ENCODE measurements at regions not wholly inside any gene's neighbourhood (a gene's known extent, or its start where the extent isn't known, plus 50 kb on each side); places are given as distances from the start of the nearest gene placed in this dataset.

GRCh38 chr12:104852896-104853295 lies 105.2 kb downstream of the SLC41A2 start:
- Histone ChIP-seq H4K20me1 (ENCODE audit: insufficient read depth, low read length) (no peaks in the 10 kb centered on the region), H3K9me2 (replicated peaks; ENCODE audit: insufficient read depth, low read length) (no peaks in the 10 kb centered on the region), H3K4me1 (ENCODE audit: low read length) (no peaks in the 10 kb centered on the region), H3K27ac (ENCODE audit: low read length) (no peak overlapping the region), H3F3A (ENCODE audit: insufficient read depth, low read length) (no peaks in the 10 kb centered on the region), H3K9me3 (replicated peaks; ENCODE audit: insufficient read depth, low read length) (no peaks in the 10 kb centered on the region), H3K79me2 (ENCODE audit: low read length) (no peaks in the 10 kb centered on the region), H3K27me3 (replicated peaks; ENCODE audit: insufficient read depth, low read length) (no peaks in the 10 kb centered on the region), H3K4me3 (ENCODE audit: low read length) (no peak overlapping the region), H3K4me2 (ENCODE audit: low read depth, low read length) (no peak overlapping the region), H2AFZ (ENCODE audit: low read length) (no peak overlapping the region), H3K36me3 (replicated peaks; ENCODE audit: insufficient read depth, low read length) (no peaks in the 10 kb centered on the region), H3K9ac (ENCODE audit: low read length) (no peak overlapping the region)
- TF ChIP-seq EZH2 (optimal IDR thresholded peaks at IDR 0.05; ENCODE audit: low read depth, low read length) (no peak), EZH2phosphoT487 (IDR thresholded peaks at IDR 0.05; ENCODE audit: low read length) (no peak)
- TF ChIP-seq, protein P1, sequence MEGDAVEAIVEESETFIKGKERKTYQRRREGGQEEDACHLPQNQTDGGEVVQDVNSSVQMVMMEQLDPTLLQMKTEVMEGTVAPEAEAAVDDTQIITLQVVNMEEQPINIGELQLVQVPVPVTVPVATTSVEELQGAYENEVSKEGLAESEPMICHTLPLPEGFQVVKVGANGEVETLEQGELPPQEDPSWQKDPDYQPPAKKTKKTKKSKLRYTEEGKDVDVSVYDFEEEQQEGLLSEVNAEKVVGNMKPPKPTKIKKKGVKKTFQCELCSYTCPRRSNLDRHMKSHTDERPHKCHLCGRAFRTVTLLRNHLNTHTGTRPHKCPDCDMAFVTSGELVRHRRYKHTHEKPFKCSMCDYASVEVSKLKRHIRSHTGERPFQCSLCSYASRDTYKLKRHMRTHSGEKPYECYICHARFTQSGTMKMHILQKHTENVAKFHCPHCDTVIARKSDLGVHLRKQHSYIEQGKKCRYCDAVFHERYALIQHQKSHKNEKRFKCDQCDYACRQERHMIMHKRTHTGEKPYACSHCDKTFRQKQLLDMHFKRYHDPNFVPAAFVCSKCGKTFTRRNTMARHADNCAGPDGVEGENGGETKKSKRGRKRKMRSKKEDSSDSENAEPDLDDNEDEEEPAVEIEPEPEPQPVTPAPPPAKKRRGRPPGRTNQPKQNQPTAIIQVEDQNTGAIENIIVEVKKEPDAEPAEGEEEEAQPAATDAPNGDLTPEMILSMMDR (IDR thresholded peaks at IDR 0.05; ENCODE audit: low read length): no peak
- no peak for DNase-seq

DNA sequence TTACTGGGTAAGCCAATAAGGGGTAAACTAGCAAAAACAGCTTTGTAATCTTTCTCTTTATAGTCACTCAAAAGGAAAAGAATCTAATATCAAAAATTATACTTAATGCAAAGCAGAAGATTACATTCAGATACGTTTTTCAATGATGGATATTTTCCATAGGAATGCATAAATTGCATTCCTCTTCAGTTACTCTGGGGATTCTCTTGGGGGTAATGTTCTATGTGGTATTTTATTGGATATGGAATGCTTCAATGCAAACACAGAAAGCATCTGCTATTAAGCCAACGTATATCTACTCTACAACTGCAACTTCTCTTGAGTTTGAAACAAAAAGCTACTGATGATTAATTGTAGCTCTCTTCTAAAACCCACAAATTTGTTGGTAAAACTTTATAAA lies 106.0 kb downstream of the SLC41A2 start:
- TF ChIP-seq, protein P1 (IDR thresholded peaks at IDR 0.05; ENCODE audit: low read length): no peak
- TF ChIP-seq EZH2phosphoT487 (IDR thresholded peaks at IDR 0.05; ENCODE audit: low read length): no peak
- no peak for TF ChIP-seq EZH2 (optimal IDR thresholded peaks at IDR 0.05; ENCODE audit: low read depth, low read length)
- Histone ChIP-seq H3K4me3 (ENCODE audit: low read length) (no peak overlapping the region), H3F3A (ENCODE audit: insufficient read depth, low read length) (no peaks in the 10 kb centered on the region), H3K9me2 (replicated peaks; ENCODE audit: insufficient read depth, low read length) (no peaks in the 10 kb centered on the region), H4K20me1 (ENCODE audit: insufficient read depth, low read length) (no peaks in the 10 kb centered on the region), H3K9ac (ENCODE audit: low read length) (no peak overlapping the region), H3K27me3 (replicated peaks; ENCODE audit: insufficient read depth, low read length) (no peaks in the 10 kb centered on the region), H3K9me3 (replicated peaks; ENCODE audit: insufficient read depth, low read length) (no peaks in the 10 kb centered on the region), H3K4me2 (ENCODE audit: low read depth, low read length) (no peak overlapping the region), H3K27ac (ENCODE audit: low read length) (no peak overlapping the region), H2AFZ (ENCODE audit: low read length) (no peak overlapping the region), H3K79me2 (ENCODE audit: low read length) (no peaks in the 10 kb centered on the region), H3K36me3 (replicated peaks; ENCODE audit: insufficient read depth, low read length) (no peaks in the 10 kb centered on the region), H3K4me1 (ENCODE audit: low read length) (no peaks in the 10 kb centered on the region)
- DNase-seq: no peak

GRCh38 chr12:104850781-104851180 lies 107.3 kb downstream of the SLC41A2 start:
- Histone ChIP-seq H3K27me3 (replicated peaks; ENCODE audit: insufficient read depth, low read length) (no peaks in the 10 kb centered on the region), H3K9me3 (replicated peaks; ENCODE audit: insufficient read depth, low read length) (no peaks in the 10 kb centered on the region), H3K9me2 (replicated peaks; ENCODE audit: insufficient read depth, low read length) (no peaks in the 10 kb centered on the region), H3K27ac (ENCODE audit: low read length) (no peak overlapping the region), H3K36me3 (replicated peaks; ENCODE audit: insufficient read depth, low read length) (no peaks in the 10 kb centered on the region), H3K4me3 (ENCODE audit: low read length) (no peak overlapping the region), H3K4me1 (ENCODE audit: low read length) (no peaks in the 10 kb centered on the region), H3K9ac (ENCODE audit: low read length) (no peak overlapping the region), H3K79me2 (ENCODE audit: low read length) (no peaks in the 10 kb centered on the region), H3F3A (ENCODE audit: insufficient read depth, low read length) (no peaks in the 10 kb centered on the region), H3K4me2 (ENCODE audit: low read depth, low read length) (no peak overlapping the region), H4K20me1 (ENCODE audit: insufficient read depth, low read length) (no peaks in the 10 kb centered on the region), H2AFZ (ENCODE audit: low read length) (no peak overlapping the region)
- TF ChIP-seq EZH2 (optimal IDR thresholded peaks at IDR 0.05; ENCODE audit: low read depth, low read length): no peak
- no peak for TF ChIP-seq EZH2phosphoT487 (IDR thresholded peaks at IDR 0.05; ENCODE audit: low read length)
- TF ChIP-seq, protein P1 (IDR thresholded peaks at IDR 0.05; ENCODE audit: low read length): no peak
- DNase-seq: no peak

Data from MM.1S (cell line).